ENCODE measurements at regions not wholly inside any gene's neighbourhood (a gene's known extent, or its start where the extent isn't known, plus 50 kb on each side); places are given as distances from the start of the nearest gene placed in this dataset.

- ChIA-PET CTCF (no interaction called here), POLR2A (no interaction called here)
- TF ChIP-seq CTCF (IDR thresholded peaks at IDR 0.05; ENCODE audit: control extremely low read depth, extremely low read depth, low read depth, missing control alignments) = no peak
- DNase-seq (ENCODE audit: extremely low spot score) = no peak
These were observed 176.5 kb upstream of the NBEA start for GRCh38 chr13:34765446-34766180.

GRCh38 chr13:34767778-34768177 is 174.3 kb upstream of the NBEA start:
- ChIA-PET POLR2A (no interaction called here), CTCF (no interaction called here)
- TF ChIP-seq CTCF (IDR thresholded peaks at IDR 0.05; ENCODE audit: control extremely low read depth, extremely low read depth, low read depth, missing control alignments) = no peak

DNA sequence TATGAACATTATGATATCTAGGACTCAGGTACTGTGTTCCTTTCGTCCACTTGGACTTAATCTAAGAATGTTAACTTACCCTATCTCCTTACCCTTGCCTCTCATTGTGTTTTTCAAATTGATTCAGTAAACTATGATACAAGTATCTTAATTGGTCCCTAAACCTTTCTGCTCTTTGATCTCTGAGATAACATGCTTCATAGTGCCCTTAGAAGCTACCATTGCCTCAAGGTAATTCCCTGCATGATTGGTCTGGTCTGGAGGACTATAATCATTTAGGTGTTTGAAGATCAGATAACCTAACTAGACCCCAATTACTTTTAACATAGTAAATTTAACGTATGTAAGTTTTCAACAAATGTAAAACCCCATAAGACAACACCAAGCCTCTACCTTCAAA is 169.9 kb upstream of the NBEA start:
- DNase-seq (ENCODE audit: extremely low spot score) = no peak

More at GRCh38 chr13:34767778-34768177, 174.3 kb upstream of the NBEA start:
- no peak for DNase-seq (ENCODE audit: extremely low spot score)

GRCh38 chr13:34772881-34773280 is 169.2 kb upstream of the NBEA start:
- TF ChIP-seq CTCF (IDR thresholded peaks at IDR 0.05; ENCODE audit: control extremely low read depth, extremely low read depth, low read depth, missing control alignments) = no peak
- no peak for DNase-seq (ENCODE audit: extremely low spot score)
- POLR2A ChIA-PET = no interaction called here
- CTCF ChIA-PET = no interaction called here

More for the DNA sequence above, 169.9 kb upstream of the NBEA start:
- CTCF ChIA-PET = interaction anchor here (1.7 kb wide), 1 partner anchor 11 kb away, joined by 5 read pairs; no protein-coding TSS in a partner anchor
- POLR2A ChIA-PET = no interaction called here
- no peak for TF ChIP-seq CTCF (IDR thresholded peaks at IDR 0.05; ENCODE audit: control extremely low read depth, extremely low read depth, low read depth, missing control alignments)

DNA sequence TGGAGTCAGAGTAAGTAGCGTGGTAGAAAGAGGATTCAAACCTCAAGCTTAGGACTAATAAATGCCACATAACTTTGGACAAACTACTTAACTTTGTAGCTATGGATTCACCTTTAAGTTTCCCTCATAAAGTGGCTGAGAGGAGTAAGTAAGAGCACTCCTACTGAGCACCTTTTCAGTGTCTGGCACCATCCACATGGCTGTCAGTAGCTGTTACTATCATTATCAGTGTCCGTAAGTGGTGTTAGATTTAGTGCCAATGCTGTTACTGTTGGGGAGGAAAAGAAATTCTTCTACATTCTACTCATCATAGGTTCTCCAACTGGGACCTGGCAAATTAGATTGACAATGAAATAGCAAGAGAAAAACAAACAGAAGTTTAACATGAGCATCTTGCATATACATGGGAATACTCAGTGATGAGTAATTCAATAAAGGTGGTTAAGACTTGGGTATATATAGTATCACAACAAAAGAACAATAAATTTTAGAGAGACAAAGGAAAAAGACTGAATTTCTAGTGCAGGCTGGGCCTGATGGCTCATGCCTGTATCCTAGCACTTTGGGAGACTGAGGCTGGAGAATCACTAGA is 165.6 kb upstream of the NBEA start:
- ChIA-PET CTCF (no interaction called here), POLR2A (no interaction called here)
- no peak for TF ChIP-seq CTCF (IDR thresholded peaks at IDR 0.05; ENCODE audit: control extremely low read depth, extremely low read depth, low read depth, missing control alignments)
- DNase-seq (ENCODE audit: extremely low spot score) = no peak

GRCh38 chr13:34777089-34777913 is 164.8 kb upstream of the NBEA start:
- CTCF ChIA-PET = no interaction called here
- POLR2A ChIA-PET = no interaction called here
- DNase-seq (ENCODE audit: extremely low spot score) = no peak
- no peak for TF ChIP-seq CTCF (IDR thresholded peaks at IDR 0.05; ENCODE audit: control extremely low read depth, extremely low read depth, low read depth, missing control alignments)

Data from GM10248 (cell line).